ENCODE measurements at regions not wholly inside any gene's neighbourhood (a gene's known extent, or its start where the extent isn't known, plus 50 kb on each side); places are given as distances from the start of the nearest gene placed in this dataset.

GRCh38 chr10:107865691-107866090 is 701.2 kb upstream of the SORCS1 start:
- BruUV-seq (replicated peaks), result no TSS peak
- no peak overlapping the region for H3K9ac ChIP-seq (ENCODE audit: low read length)
- H3K9me3 ChIP-seq (ENCODE audit: control insufficient read depth in 1 of 2, insufficient read depth in 1 of 2, low read depth in 1 of 2, low read length in 2 of 2), result peaks cover 10 to 47% of the 10 kb centered on the region in 2 experiments; a peak in 2 of 4 replicates
- ChIA-PET POLR2A (no interaction called here), RAD21 (ENCODE audit: low non-redundant PET in 1 of 2, low total read pairs in 2 of 2, uncharacterized antibody in 2 of 2, unreplicated experiment in 2 of 2) (no interaction called here), CTCF (no interaction called here)
- H4K20me1 ChIP-seq (ENCODE audit: insufficient read depth), result no peaks in the 10 kb centered on the region
- no peak overlapping the region for H3K4me3 ChIP-seq (replicated peaks in 1 of 2; ENCODE audit: low read depth in 1 of 2, low read length in 2 of 2)
- no peak for DNase-seq (ENCODE audit: low read depth, low spot score)
- no peaks in the 10 kb centered on the region for H3K79me2 ChIP-seq (ENCODE audit: insufficient read depth, low read length)
- H2AFZ ChIP-seq (ENCODE audit: low read depth, low read length, poor library complexity, severe bottlenecking), result no peak overlapping the region
- no peak for TF ChIP-seq SP1 (IDR thresholded peaks at IDR 0.05; ENCODE audit: low read depth)
- no peak for TF ChIP-seq MAX (IDR thresholded peaks at IDR 0.05)
- TF ChIP-seq FOSL1 (IDR thresholded peaks at IDR 0.05; ENCODE audit: low read depth), result no peak
- no peak for TF ChIP-seq SRF (IDR thresholded peaks at IDR 0.05; ENCODE audit: low read depth)
- TF ChIP-seq EGR1 (IDR thresholded peaks at IDR 0.05; ENCODE audit: low read depth), result no peak
- no peak for TF ChIP-seq ELF1 (IDR thresholded peaks at IDR 0.05; ENCODE audit: borderline replicate concordance, low read depth)
- TF ChIP-seq YY1 (IDR thresholded peaks at IDR 0.05; ENCODE audit: extremely low read depth, insufficient replicate concordance, low read depth, low read length), result no peak
- TF ChIP-seq SIN3A (IDR thresholded peaks at IDR 0.05; ENCODE audit: low read depth), result no peak
- no peak for TF ChIP-seq JUND (IDR thresholded peaks at IDR 0.05)
- TF ChIP-seq CTCF (IDR thresholded peaks at IDR 0.05 in 2 of 3, conservative IDR thresholded peaks at IDR 0.05 in 1 of 3; ENCODE audit: borderline replicate concordance in 1 of 3, insufficient read depth in 1 of 3, low read depth in 2 of 3, low read length in 2 of 3), result no peak
- no peak for TF ChIP-seq ZBTB33 (IDR thresholded peaks at IDR 0.05; ENCODE audit: extremely low read depth, insufficient replicate concordance, low read length)
- no peak for TF ChIP-seq EZH2phosphoT487 (IDR thresholded peaks at IDR 0.05; ENCODE audit: borderline replicate concordance)
- TF ChIP-seq RAD21 (IDR thresholded peaks at IDR 0.05; ENCODE audit: low read depth), result no peak
- TF ChIP-seq TCF7L2 (IDR thresholded peaks at IDR 0.05; ENCODE audit: borderline replicate concordance, extremely low read depth, insufficient read depth, insufficient read length), result no peak
- TF ChIP-seq ZNF274 (IDR thresholded peaks at IDR 0.05; ENCODE audit: low read depth, low read length), result no peak
- no peak for TF ChIP-seq CEBPB (IDR thresholded peaks at IDR 0.05; ENCODE audit: low read depth)
- no peak for TF ChIP-seq REST (IDR thresholded peaks at IDR 0.05; ENCODE audit: low read depth)
- no peak for TF ChIP-seq ZFX (IDR thresholded peaks at IDR 0.05)
- no peak for TF ChIP-seq EZH2 (IDR thresholded peaks at IDR 0.05)
- no peak for TF ChIP-seq ATF3 (IDR thresholded peaks at IDR 0.05)
- H3K4me1 ChIP-seq (ENCODE audit: control insufficient read depth in 1 of 2, insufficient read depth in 2 of 2, low read length in 2 of 2), result no peaks in the 10 kb centered on the region
- no peaks in the 10 kb centered on the region for H3K36me3 ChIP-seq (ENCODE audit: control insufficient read depth in 1 of 2, insufficient read depth in 2 of 2, low read length in 2 of 2)
- H3K27me3 ChIP-seq (ENCODE audit: insufficient read depth, low read length), result no peaks in the 10 kb centered on the region
- no peak for ATAC-seq
- H3K9me2 ChIP-seq (ENCODE audit: insufficient read depth), result no peaks in the 10 kb centered on the region
- no peak overlapping the region for H3K4me2 ChIP-seq (ENCODE audit: low read length)
- intact Hi-C loops (cut with micrococcal nuclease), result no loop called here
- no peak overlapping the region for H3K27ac ChIP-seq (ENCODE audit: low read depth, low read length)

Data from HCT116 (cell line).